ENCODE measurements at regions not wholly inside any gene's neighbourhood (a gene's known extent, or its start where the extent isn't known, plus 50 kb on each side); places are given as distances from the start of the nearest gene placed in this dataset.

- no TSS peak for BruUV-seq (replicated peaks)
- Histone ChIP-seq H3K9me3 (ENCODE audit: control insufficient read depth, insufficient read depth, low read depth, low read length) (no peaks in the 10 kb centered on the region), H3K4me3 (ENCODE audit: low read depth in 2 of 2, low read length in 2 of 2) (no peak overlapping the region), H3K27me3 (ENCODE audit: control insufficient read depth, insufficient read depth, low read length) (0 out of 2 replicates have a peak, but pooled peaks cover 2% of the 10 kb centered on the region), H3K4me1 (ENCODE audit: control insufficient read depth, insufficient read depth, low read length) (no peaks in the 10 kb centered on the region), H3K27ac (ENCODE audit: low read length) (no peak overlapping the region), H3K36me3 (ENCODE audit: control insufficient read depth, insufficient read depth, low read length) (no peaks in the 10 kb centered on the region)
- intact Hi-C loops (cut with micrococcal nuclease; ENCODE audit: unreplicated experiment): no loop called here
- ATAC-seq (no peak), DNase-seq (ENCODE audit: low read depth, low spot score) (no peak)
- ChIA-PET POLR2A (no interaction called here), CTCF (no interaction called here)
- TF ChIP-seq SIN3A (IDR thresholded peaks at IDR 0.05; ENCODE audit: borderline replicate concordance, insufficient read depth, low read depth, low read length): no peak
- TF ChIP-seq CTCF (IDR thresholded peaks at IDR 0.05): no peak
- TF ChIP-seq POLR2AphosphoS5 (IDR thresholded peaks at IDR 0.05; ENCODE audit: low read depth, low read length): no peak
- no peak for TF ChIP-seq TCF7L2 (IDR thresholded peaks at IDR 0.05; ENCODE audit: low read depth, low read length)
- TF ChIP-seq REST (IDR thresholded peaks at IDR 0.05; ENCODE audit: insufficient read depth in 1 of 2, low read depth in 2 of 2, low read length in 1 of 2): no peak
- in situ Hi-C loops (cut with HindIII; ENCODE audit: low pct_unique_long_range_greater_than_20kb, low sequenced_read_pairs): no loop called here
Measured at GRCh38 chr18:24609254-24609653, 148.8 kb downstream of the HRH4 start.

GRCh38 chr18:24611075-24611474, 150.6 kb downstream of the HRH4 start:
- no peak overlapping the region for H3K27ac ChIP-seq (ENCODE audit: low read length)
- no peak overlapping the region for H3K4me3 ChIP-seq (ENCODE audit: low read depth in 2 of 2, low read length in 2 of 2)
- H3K27me3 ChIP-seq (ENCODE audit: control insufficient read depth, insufficient read depth, low read length): no peaks in the 10 kb centered on the region
- H3K4me1 ChIP-seq (ENCODE audit: control insufficient read depth, insufficient read depth, low read length): no peaks in the 10 kb centered on the region
- ChIA-PET POLR2A (interaction anchor here (0.5 kb wide), 1 partner anchor 43 kb away, joined by 3 read pairs; no protein-coding TSS in a partner anchor), CTCF (no interaction called here)
- BruUV-seq (replicated peaks): no TSS peak
- no peaks in the 10 kb centered on the region for H3K9me3 ChIP-seq (ENCODE audit: control insufficient read depth, insufficient read depth, low read depth, low read length)
- in situ Hi-C loops (cut with HindIII; ENCODE audit: low pct_unique_long_range_greater_than_20kb, low sequenced_read_pairs): no loop called here
- no peak for ATAC-seq
- intact Hi-C loops (cut with micrococcal nuclease; ENCODE audit: unreplicated experiment): no loop called here
- no peaks in the 10 kb centered on the region for H3K36me3 ChIP-seq (ENCODE audit: control insufficient read depth, insufficient read depth, low read length)
- no peak for DNase-seq (ENCODE audit: low read depth, low spot score)
- TF ChIP-seq SIN3A (IDR thresholded peaks at IDR 0.05; ENCODE audit: borderline replicate concordance, insufficient read depth, low read depth, low read length) (no peak), REST (IDR thresholded peaks at IDR 0.05; ENCODE audit: insufficient read depth in 1 of 2, low read depth in 2 of 2, low read length in 1 of 2) (no peak)
